GM23338 (cell line): ENCODE measurements at regions not wholly inside any gene's neighbourhood (a gene's known extent, or its start where the extent isn't known, plus 50 kb on each side); places are given as distances from the start of the nearest gene placed in this dataset.

ENCODE experiments used
- CREB1 ChIP-seq: fragments of 250-450 bp; sonication (Bioruptor Pico); IDR thresholded peaks from 2 replicates; pipeline ENCODE4 v1.5.0; 2020; ENCODE audit warnings: low read depth, mild to moderate bottlenecking, moderate library complexity
- CTCF ChIP-seq, 2 experiments: fragments of 200-600 bp in 1 of 2; sonication (generic) in 1 of 2; conservative IDR thresholded peaks; 2 replicates each; pipeline versions ENCODE4 v1.5.1 to v1.6.1; 2016 to 2017; ENCODE audit warnings: antibody characterized with exemption in 2 of 2, low read depth in 2 of 2, mild to moderate bottlenecking in 2 of 2, moderate library complexity in 1 of 2
- ETS1 ChIP-seq: IDR thresholded peaks from 2 replicates; pipeline ENCODE4 v1.6.1; 2016; ENCODE audit warnings: antibody characterized with exemption
- EZH2 ChIP-seq: fragments of 200-600 bp; sonication (generic); IDR thresholded peaks from one replicate; pipeline ENCODE4 v1.8.0; 2017; ENCODE audit warnings: antibody characterized with exemption, mild to moderate bottlenecking, low read depth; ENCODE audit not compliant: unreplicated experiment
- EZH2phosphoT487 ChIP-seq: fragments of 200-600 bp; sonication (generic); IDR thresholded peaks from one replicate; pipeline ENCODE4 v1.8.1; 2018; ENCODE audit warnings: antibody characterized with exemption; ENCODE audit not compliant: unreplicated experiment
- JUNB ChIP-seq: IDR thresholded peaks from one replicate; pipeline ENCODE4 v1.6.1; 2016; ENCODE audit warnings: antibody characterized with exemption; ENCODE audit not compliant: unreplicated experiment
- POLR2AphosphoS5 ChIP-seq: IDR thresholded peaks from 2 replicates; pipeline ENCODE4 v1.6.1; 2016; ENCODE audit warnings: antibody characterized with exemption, low read depth
- REST ChIP-seq: IDR thresholded peaks from one replicate; pipeline ENCODE4 v1.6.1; 2018; ENCODE audit warnings: antibody characterized with exemption; ENCODE audit not compliant: unreplicated experiment
- STAT1 ChIP-seq: IDR thresholded peaks from one replicate; pipeline ENCODE4 v1.6.1; 2016; ENCODE audit warnings: antibody characterized with exemption; ENCODE audit not compliant: unreplicated experiment
- ZNF114 ChIP-seq: fragments of 250-450 bp; sonication (Bioruptor Pico); IDR thresholded peaks from 2 replicates; pipeline ENCODE4 v1.5.0; 2020; ENCODE audit warnings: mild to moderate bottlenecking, moderate library complexity
- ZNF331 ChIP-seq: fragments of 250-450 bp; sonication (Bioruptor Pico); IDR thresholded peaks from 2 replicates; pipeline ENCODE4 v1.5.0; 2020; ENCODE audit warnings: low read depth, mild to moderate bottlenecking, moderate library complexity
- ZNF462 ChIP-seq: fragments of 250-450 bp; sonication (Bioruptor Pico); IDR thresholded peaks from 2 replicates; pipeline ENCODE4 v1.5.0; 2020; ENCODE audit warnings: mild to moderate bottlenecking, moderate library complexity

- TF ChIP-seq POLR2AphosphoS5 (no peak), CTCF (conservative IDR thresholded peaks at IDR 0.05; ENCODE audit: low read depth in 2 of 2) (peak; percentile 52 to 56), EZH2 (no peak), REST (no peak), EZH2phosphoT487 (no peak), CREB1 (CRISPR knock-in tag) (no peak), JUNB (no peak), ETS1 (no peak), ZNF331 (CRISPR knock-in tag) (no peak), ZNF462 (CRISPR knock-in tag) (no peak), ZNF114 (CRISPR knock-in tag) (no peak), STAT1 (no peak)
These were observed 359.9 kb upstream of the HNRNPA3 start for GRCh38 chr2:176852667-176853066.
